Sigmoid colon (tissue), 4 donors: ENCODE measurements at regions not wholly inside any gene's neighbourhood (a gene's known extent, or its start where the extent isn't known, plus 50 kb on each side); places are given as distances from the start of the nearest gene placed in this dataset.

Experiments used
- EP300 ChIP-seq, 4 donors: sonication (generic); formaldehyde crosslinking; IDR thresholded peaks; one replicate each; pipeline ENCODE4 v1.6.1; 2017; ENCODE audit warnings: antibody characterized with exemption in 4 of 4
- POLR2A ChIP-seq, 2 donors: fragments of 450-650 bp; IDR thresholded peaks; one replicate each; pipeline ENCODE4 v1.6.1; 2016; ENCODE audit warnings: antibody characterized with exemption in 2 of 2, mild to moderate bottlenecking in 2 of 2, moderate library complexity in 2 of 2

DNA sequence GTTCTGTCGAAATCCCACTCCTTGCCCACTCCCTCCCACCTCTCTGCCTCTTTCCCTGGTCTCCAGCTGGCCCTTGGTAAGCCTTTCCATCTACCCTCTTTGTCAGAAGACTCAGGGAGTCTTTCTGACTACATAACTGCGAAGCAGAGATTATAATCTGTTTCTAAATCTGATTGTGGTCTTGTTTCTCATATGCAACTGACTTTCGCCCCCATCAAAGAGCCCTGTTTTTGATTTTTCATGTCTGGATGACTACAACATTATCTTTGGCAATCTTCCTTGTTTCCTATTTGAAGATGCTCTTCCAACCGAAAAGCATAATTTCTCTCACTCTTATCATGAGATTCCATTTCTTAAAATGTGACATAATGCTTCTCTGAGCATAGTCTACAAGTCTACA is 218.2 kb upstream of the ADAMTSL1 start:
- no peak for TF ChIP-seq POLR2A (IDR thresholded peaks at IDR 0.05)
- no peak for TF ChIP-seq EP300 (IDR thresholded peaks at IDR 0.05)
